Heart right ventricle (tissue), 16 donors: ENCODE measurements at regions not wholly inside any gene's neighbourhood (a gene's known extent, or its start where the extent isn't known, plus 50 kb on each side); places are given as distances from the start of the nearest gene placed in this dataset.

Experiments used
- ATAC-seq, 8 donors: fragments of 200-7000 bp; cut with Tn5 transposase; one replicate each; pipeline ENCODE4 v1.9.1; 2020; ENCODE audit warnings: mild to moderate bottlenecking in 8 of 8, moderate library complexity in 8 of 8, moderate number of reproducible peaks in 1 of 8
- DNase-seq, 2 donors: peaks; one replicate each; pipeline ENCODE4 v3.0.0-alpha.2; 2020
- H3K27ac ChIP-seq, 10 donors: fragments of 200-600 bp; sonication (generic) in 2 of 10; one replicate each; pipeline versions ENCODE4 v1.5.0 to v1.8.0; 2020 to 2022; ENCODE audit warnings: mild to moderate bottlenecking in 3 of 10
- H3K27me3 ChIP-seq, 7 donors: fragments of 200-600 bp; one replicate each; pipeline ENCODE4 v1.8.0; 2021 to 2022; ENCODE audit warnings: mild to moderate bottlenecking in 2 of 7
- H3K36me3 ChIP-seq, 9 donors: fragments of 200-600 bp; sonication (generic) in 1 of 9; one replicate each; pipeline versions ENCODE4 v1.5.0 to v1.8.0; 2020 to 2022; ENCODE audit warnings: mild to moderate bottlenecking in 2 of 9
- H3K4me1 ChIP-seq, 9 donors: fragments of 200-600 bp; sonication (generic) in 1 of 9; one replicate each; pipeline versions ENCODE4 v1.5.0 to v1.8.0; 2020 to 2022; ENCODE audit warnings: mild to moderate bottlenecking in 4 of 9
- H3K4me3 ChIP-seq, 10 donors: fragments of 200-600 bp; sonication (generic) in 2 of 10; one replicate each; pipeline versions ENCODE4 v1.5.0 to v1.8.0; 2020 to 2022; ENCODE audit warnings: mild to moderate bottlenecking in 7 of 10, moderate library complexity in 2 of 10
- H3K9me3 ChIP-seq, 11 donors: fragments of 200-600 bp in 10 of 11; sonication (generic) in 2 of 11; one replicate each; pipeline versions ENCODE4 v1.5.0 to v1.8.0; 2013 to 2022; ENCODE audit warnings: mild to moderate bottlenecking in 2 of 11, control low read depth in 1 of 11, moderate library complexity in 1 of 11
- CTCF ChIP-seq, 9 donors: fragments of 200-600 bp; sonication (generic) in 2 of 9; IDR thresholded peaks; one replicate each; pipeline versions ENCODE4 v1.5.0 to v1.8.0; 2021 to 2022; ENCODE audit warnings: antibody characterized with exemption in 9 of 9, mild to moderate bottlenecking in 5 of 9, moderate library complexity in 1 of 9
- WGBS, 2 donors: extraction: QIAGEN DNeasy Blood & Tissue Kit; methylation state at CpG; one replicate each; pipeline ENCODE4 v1.1.7; 2013; ENCODE audit warnings: inconsistent platforms in 1 of 2; 5-methylcytosine and 5-hydroxymethylcytosine counted together
- intact Hi-C, 10 donors: fragments of 100-400 bp; cut with DNase I; formaldehyde crosslinking; loops; one replicate each; pipeline versions ENCODE4 v1.11.1 to v1.14.2; 2022
- donor health status: Arrhythmogenic right ventricular cardiomyopathy.
- donor health status: ischemic (EF 13 %, LVEDD 7.1; RV severe dilation, severe dysfunction).
- donor health status: healthy with polysubstance abuse.
- donor health status: DM: no; HTN: yes; CAD: no.
- donor health status: DM: no; HTN: no; CAD: no.
- donor health status: ischemic (EF 25% LVEDD 6.9; RV normal size, moderate dysfunction).
- donor health status: ischemic (EF 25% LVEDD 5.7; RV mildly dilated, moderate dysfunction).
- donor health status: healthy.
- donor health status: DM: yes; HTN: yes; CAD: no.
- donor health status: Ischemic cardiomyopathy.
- donor health status: ischemic (EF 35%, LVEDD 5.7; RV mildly dilated, moderate dysfunction).
- donor health status: nonischemic (EF 11% LVEDD 7.7; RV severe dilation, severe dysfunction).
- donor health status: DM: yes; HTN: yes; CAD: no.
- donor health status: PGD.
- donor health status: ischemic (EF 29% LVEDD 5.4; RV normal size, mild dysfunction).
- donor health status: nonischemic (EF 23%, LVEDD 6.1; RV moderate dilation, normal function).

GRCh38 chr11:27913650-27914049, 194.3 kb downstream of the KIF18A start:
- ATAC-seq (no peak), DNase-seq (no peak)
- no peaks in the 10 kb centered on the region for H3K9me3 ChIP-seq
- intact Hi-C loops, result no loop called here
- no peaks in the 10 kb centered on the region for H3K4me1 ChIP-seq
- no peak overlapping the region for H3K4me3 ChIP-seq
- 63 to 72% methylated on average over 3 of the region's 3 CpGs for WGBS, 2 donors
- TF ChIP-seq CTCF (IDR thresholded peaks at IDR 0.05), result no peak
- H3K27ac ChIP-seq, result no peak overlapping the region
- peaks cover 0 to 7% (median 0%) of the 10 kb centered on the region in 7 donors for H3K27me3 ChIP-seq
- H3K36me3 ChIP-seq, result no peaks in the 10 kb centered on the region

GRCh38 chr11:27912916-27913315, 195.0 kb downstream of the KIF18A start:
- intact Hi-C loops, result no loop called here
- Histone ChIP-seq H3K4me3 (no peak overlapping the region), H3K4me1 (no peaks in the 10 kb centered on the region), H3K9me3 (no peaks in the 10 kb centered on the region), H3K27ac (no peak overlapping the region), H3K36me3 (no peaks in the 10 kb centered on the region), H3K27me3 (peaks cover 0 to 11% (median 0%) of the 10 kb centered on the region in 7 donors)
- 68 to 83% methylated on average over 2 of the region's 2 CpGs for WGBS, 2 donors
- DNase-seq (no peak), ATAC-seq (no peak)
- TF ChIP-seq CTCF (IDR thresholded peaks at IDR 0.05), result no peak

GRCh38 chr11:27910186-27910931, 197.6 kb downstream of the KIF18A start:
- Histone ChIP-seq H3K27me3 (peaks cover 0 to 11% (median 0%) of the 10 kb centered on the region in 7 donors), H3K4me3 (no peak overlapping the region), H3K27ac (no peak overlapping the region), H3K4me1 (no peaks in the 10 kb centered on the region), H3K36me3 (no peaks in the 10 kb centered on the region), H3K9me3 (peaks cover 0 to 4% (median 0%) of the 10 kb centered on the region in 11 donors)
- intact Hi-C loops, result no loop called here
- ATAC-seq (no peak), DNase-seq (no peak)
- no peak for TF ChIP-seq CTCF (IDR thresholded peaks at IDR 0.05)
- WGBS, 2 donors, result 75 to 77% methylated on average over 5 of the region's 5 CpGs

GRCh38 chr11:27909386-27909785, 198.6 kb downstream of the KIF18A start:
- WGBS, 2 donors, result 68 to 72% methylated on average over 2 of the region's 2 CpGs

More at GRCh38 chr11:27909386-27909785, 198.6 kb downstream of the KIF18A start:
- Histone ChIP-seq H3K36me3 (no peaks in the 10 kb centered on the region), H3K4me1 (no peaks in the 10 kb centered on the region), H3K27ac (no peak overlapping the region), H3K9me3 (peaks cover 0 to 4% (median 0%) of the 10 kb centered on the region in 11 donors), H3K4me3 (no peak overlapping the region), H3K27me3 (peaks cover 0 to 11% (median 0%) of the 10 kb centered on the region in 7 donors)
- intact Hi-C loops, result no loop called here
- no peak for TF ChIP-seq CTCF (IDR thresholded peaks at IDR 0.05)
- ATAC-seq (no peak), DNase-seq (no peak)
